ENCODE measurements at regions not wholly inside any gene's neighbourhood (a gene's known extent, or its start where the extent isn't known, plus 50 kb on each side); places are given as distances from the start of the nearest gene placed in this dataset.

DNA sequence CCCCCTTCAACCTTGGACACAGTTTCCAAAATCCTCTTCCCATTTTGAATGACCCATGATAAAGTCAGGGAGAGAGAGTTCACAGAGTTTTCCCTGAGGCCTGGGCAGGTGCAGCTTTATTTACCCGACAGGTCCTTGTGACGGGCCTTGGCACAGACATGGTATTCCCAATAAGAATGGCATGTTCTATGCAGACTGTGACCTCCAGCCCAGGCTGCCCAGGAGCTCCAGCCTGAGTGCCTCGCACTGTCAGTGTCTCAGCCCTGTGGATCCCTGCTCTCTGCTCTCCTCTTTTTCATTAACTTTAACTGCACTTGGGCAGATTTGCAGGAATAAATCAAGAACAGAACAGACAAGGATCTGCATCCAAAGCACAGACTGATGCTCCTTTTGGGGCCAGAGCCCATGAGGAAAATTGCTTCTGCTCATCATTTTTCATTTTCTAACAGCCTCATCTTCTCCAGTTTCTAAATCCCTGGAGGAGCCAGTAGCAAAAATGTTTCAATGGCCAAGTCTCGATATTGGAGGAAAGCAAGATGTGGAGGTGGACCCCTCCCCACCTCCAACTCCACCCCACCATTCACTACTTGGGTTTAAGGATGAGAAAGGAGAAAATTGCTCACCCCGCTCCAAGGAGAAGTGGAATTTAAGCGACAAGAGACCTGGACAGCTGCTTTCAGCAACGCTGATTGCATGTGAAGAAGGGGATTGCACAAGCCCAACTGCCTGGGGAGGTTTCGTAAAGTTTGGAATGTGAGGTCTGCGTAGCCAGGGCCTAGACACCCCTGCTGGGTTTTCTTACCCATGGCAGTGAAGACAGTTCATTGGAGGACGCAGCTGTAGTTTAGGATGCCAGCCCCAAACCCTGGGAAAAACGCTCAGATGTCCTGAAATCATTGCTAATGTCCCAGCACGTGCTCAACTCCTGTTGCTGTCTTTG is 225.9 kb downstream of the WDR11 start:
- no peak for DNase-seq

DNA sequence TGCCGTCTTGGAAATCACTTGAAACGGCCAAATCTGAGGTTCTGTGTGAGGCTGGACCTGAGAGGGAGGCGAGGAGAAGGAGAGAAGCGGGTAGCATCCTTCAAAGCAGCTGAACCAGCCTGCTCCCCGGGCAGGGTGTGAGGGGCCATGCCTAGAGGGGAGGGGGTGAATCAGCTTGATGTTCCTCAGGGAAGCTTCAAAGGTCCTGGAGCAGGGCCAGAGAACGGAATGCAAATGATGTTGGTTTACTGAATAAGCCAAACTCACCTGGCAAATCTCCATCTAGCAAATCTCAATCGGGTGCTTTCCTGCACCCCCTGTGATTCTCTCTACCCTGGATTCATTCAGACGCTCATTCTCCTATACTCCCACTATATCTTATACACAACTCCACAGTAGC is 226.9 kb downstream of the WDR11 start:
- no peak for DNase-seq

DNA sequence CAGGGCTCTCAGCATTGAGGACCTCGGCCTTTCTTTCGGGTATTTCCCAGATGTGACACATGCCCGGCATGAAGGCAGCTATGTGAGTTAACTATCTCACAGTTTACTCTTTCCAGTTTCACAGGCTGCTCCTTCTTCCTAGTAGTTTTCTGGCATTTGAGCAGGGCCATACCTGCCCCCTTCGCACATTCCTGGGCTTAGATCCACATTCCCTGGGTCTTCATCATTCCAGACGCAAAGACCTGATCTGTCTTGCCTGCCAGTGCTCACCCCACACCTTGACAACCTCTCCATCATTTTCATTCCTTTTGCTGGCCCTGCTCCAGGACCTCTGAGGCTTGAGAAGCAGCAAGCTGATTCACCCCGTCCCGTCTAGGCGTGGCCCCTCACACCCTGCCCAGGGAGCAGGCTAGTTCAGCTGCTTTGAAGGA is 227.5 kb downstream of the WDR11 start:
- no peak for DNase-seq

DNA sequence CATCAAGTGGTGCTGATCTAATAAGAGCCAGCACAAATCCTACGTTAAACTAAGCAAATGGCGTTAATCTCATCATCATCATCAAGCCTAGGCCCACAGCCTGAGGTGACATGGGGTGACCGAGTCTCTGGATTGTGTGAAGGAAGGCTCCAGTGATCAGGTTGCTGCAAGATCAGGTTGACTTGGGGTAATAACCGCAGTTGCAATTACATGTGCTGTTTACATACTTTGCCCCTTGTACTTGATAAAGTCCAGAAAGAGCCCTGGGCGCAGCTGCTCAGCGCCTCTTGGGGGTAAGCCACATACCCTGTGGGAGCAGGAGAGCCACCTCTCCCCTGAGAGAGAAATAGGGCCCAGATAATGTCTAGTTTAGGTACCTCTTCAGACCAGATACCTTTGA is 228.1 kb downstream of the WDR11 start:
- no peak for DNase-seq

DNA sequence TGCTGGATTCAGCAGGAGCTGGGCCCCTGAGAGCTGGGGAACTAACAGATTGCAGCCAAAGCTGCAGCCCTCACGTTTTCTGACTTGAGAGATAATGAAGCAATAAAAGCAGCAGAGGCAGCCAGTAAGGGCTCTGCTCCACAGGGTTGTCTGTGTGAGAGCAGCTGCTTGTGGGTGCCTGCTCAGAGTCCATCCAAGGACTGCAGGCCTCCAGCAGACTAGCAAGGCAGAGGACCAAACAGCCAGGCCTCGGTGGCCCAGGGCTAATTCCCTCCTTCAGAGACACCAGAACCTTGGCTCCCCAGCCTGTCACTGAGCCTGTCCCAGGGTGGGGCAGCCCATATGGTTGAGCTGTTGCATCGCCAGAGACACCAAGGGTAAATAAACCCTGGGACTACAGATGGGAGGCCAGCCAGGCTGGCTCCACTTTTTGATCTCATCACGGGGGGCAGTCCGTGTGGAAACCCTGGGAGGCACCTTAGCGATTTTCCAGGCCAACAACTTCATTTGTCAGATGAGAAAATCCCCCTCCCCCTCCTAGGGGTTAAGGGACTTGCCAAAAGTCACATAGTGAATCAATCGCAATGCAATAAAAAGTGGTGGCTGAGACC is 229.2 kb downstream of the WDR11 start:
- DNase-seq, result no peak

DNA sequence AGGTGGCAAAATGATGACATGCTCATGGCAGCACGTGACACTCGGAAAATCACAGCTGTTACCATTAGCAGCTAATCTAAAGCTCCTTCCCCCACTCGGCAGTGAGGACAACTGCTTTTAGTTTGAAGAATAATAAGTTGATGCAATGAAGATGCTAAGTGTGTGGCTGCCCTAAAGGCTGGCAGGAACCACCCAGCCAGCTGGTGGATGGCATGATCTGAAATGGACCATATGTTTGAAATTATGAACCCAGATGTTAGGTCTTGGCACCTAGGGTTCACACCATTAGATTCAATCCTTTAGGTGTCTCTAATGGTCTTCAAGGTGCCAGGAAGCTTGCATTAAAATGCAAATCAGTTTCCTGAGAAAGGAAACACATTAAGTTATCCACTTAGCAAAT is 230.1 kb downstream of the WDR11 start:
- DNase-seq, result no peak

DNA sequence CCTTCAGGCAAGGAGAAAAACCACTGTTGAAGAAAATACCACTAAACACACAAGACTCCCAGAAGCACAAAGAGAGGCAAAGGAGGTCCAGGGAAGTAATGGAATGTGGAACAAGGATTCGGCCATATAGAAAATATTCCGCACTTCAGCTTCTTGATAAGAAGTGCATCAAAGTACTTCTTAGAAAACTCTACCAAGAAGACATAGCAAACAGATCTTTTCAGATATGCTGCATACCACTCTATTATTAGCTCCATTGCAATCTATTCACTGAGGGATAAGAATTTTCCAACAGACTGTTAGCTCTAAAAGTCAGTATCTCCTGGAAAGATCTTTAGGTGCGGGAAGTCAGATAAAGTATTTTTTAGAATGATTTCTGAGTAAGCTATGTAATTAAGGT is 231.8 kb downstream of the WDR11 start:
- no peak for DNase-seq

DNA sequence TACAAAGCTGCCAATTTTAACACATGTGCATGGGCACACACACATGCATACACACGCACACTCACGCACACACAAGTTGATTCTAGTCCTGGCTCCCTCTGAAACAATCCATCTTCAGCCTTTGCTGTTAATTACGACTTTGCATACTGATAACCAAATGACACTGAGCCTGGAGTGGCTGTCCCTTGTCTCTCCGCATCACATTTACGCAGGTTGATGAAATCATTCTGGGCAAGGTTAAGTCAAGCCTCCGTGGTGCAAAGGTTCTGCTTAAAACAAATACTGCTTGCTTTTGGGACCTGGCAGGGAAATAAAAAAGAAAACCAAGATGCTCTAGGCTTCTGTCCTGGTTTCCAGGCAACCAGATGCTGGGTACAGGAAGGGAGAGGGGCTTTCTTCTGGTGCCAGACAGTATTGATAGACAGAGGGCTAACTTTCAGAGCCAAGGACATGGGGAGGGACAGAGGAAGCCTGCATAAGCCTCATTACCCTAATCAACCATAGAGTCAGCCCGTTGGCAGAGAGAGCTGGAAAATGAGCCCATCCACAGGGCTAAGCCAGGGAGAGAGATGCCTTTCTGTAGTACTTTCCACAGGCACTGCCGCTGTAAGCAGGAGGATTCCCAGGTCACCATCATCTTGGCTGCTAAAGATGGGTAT is 233.0 kb downstream of the WDR11 start:
- DNase-seq, result no peak

DNA sequence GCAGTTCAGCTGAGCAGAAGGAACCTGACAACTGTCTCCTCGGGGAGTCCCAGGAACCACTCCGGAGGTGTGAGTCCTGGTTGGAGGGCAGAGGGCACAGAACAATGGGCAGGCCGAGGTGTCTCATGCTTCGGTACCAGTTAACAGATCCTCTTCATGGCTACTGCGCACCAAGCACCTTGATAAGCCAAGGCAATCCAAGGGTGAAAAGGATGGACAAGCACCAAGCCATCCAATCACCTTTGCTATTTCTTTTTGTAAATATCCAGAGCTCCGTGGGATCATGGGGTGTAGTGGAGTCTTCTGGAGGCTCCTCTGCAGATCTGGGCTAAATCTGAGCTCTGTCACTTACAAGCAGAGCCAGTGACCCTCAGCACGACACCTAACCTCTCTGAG is 233.5 kb downstream of the WDR11 start:
- DNase-seq, result no peak

DNA sequence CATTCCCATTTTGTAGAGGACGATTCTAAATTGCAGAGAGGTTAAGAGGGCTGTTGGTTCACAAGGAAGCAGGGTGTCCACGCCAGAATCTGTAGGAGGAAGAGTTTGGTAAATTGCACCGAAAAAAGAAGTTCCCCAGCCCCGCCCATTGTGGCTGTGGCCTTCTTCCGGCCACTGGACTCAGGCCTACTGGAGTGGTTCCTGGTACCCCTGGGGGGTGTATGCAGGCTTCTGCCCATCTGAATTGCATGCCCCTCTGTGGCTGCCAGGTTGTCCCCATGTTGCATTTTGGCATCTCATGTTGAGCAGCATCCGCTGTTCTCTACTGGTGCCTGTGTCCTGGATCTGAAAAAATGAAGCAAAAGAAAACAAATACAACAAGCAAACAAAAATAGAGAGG is 234.2 kb downstream of the WDR11 start:
- no peak for DNase-seq

DNA sequence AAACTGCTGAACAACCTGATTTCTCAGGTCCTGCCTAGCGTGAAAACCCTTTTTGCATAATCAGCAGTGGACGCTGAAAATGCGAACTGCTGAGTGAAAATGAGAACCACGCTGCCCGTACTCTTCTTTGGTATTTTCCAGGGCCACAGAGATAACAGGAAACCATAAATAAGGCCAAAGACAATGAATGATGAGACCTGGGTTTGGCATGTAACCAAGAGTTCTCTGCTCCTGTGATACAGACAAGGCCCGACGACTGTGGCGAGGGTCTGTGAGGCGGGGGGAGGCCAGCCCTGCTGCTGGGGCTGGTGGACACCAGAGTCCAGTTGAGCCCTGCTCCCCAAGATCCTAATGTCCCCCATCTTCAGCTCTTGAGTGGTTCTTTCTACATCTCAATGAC is 236.0 kb downstream of the WDR11 start:
- no peak for DNase-seq

DNA sequence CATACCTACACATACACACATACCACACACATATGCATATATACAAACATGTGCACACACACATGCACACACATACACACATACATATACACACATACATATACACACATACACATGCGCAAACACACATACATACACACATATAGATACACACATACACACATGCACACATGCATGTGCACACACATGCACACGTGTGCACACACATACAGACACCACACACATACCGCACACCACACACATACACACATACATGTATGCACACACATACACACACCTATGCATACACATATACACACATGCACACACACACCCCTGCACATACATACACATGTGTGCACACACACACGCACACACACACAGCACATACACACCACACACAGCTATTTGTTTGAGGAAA is 236.5 kb downstream of the WDR11 start:
- no peak for DNase-seq

DNA sequence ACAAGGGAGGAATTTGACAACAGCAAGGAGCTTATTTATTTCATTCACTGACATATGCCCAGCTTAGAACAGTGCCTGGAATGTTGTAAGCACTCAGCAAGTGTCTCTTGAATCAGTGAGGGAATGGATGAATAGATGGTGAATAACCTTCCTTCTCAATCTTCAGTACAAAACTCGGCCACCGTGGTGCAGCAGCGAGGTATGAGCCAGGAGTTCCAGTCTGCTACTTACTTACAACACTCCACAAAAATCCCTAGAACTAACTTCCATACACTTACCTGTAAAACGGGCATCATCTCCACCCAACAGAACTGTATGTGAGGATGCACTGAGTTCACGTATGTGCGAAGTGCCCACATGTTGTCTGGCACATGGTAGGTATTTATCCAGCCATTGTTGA is 237.4 kb downstream of the WDR11 start:
- peak; percentile 49 for DNase-seq

DNA sequence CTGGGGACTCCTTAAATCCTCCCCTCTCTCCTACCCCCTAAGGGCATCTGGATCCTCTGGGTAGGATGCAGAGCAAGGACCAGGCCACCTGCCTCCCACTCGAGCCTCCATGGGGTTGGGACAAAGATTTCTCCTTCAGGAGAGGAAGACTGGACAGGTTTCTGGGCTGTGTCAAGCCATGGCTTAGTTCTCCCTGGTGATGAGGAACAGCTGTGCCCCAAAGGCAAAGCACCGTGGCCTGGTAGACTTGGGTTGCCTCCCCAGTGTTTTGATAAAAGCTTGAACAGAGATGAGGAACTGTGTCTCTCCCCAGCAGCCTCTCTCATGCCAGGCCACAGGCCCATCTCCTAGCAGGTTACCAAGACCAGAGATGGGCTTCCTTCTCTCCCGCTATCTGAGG is 238.3 kb downstream of the WDR11 start:
- no peak for DNase-seq

DNA sequence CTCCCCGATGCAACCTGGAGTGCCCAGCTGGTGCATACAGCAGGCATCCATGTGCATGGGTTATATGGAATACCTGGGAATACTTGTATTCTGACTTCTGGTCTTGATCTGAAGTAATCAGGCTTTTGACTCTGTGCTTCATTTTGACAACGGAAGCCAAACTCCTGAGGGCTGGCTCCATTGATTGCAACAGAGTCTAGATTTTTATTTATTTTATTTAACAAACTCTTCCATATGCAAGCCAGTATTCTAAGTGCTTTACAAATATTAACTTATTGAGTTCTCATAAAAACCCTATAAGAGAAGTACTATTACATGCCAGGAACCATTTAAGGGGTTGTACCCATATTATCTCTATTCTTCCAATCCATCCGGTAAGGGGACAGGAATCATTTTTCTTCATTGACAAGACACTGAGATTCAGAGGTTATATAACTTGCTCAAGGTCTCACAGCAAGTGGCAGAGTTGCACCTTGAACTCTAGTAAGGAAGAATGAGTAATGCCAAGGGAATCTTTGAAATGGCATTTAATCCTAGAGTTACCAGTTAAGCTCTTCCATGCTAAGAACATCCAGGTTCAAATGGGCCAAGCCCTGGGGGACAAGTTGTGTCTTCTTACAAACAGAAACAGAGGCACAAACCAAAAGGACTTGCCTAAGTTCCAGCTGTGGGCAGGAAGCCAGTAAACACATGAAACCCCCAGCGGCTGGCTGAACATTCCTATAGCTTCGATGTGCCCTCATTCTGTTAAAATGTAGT is 241.0 kb downstream of the WDR11 start:
- DNase-seq, result no peak

DNA sequence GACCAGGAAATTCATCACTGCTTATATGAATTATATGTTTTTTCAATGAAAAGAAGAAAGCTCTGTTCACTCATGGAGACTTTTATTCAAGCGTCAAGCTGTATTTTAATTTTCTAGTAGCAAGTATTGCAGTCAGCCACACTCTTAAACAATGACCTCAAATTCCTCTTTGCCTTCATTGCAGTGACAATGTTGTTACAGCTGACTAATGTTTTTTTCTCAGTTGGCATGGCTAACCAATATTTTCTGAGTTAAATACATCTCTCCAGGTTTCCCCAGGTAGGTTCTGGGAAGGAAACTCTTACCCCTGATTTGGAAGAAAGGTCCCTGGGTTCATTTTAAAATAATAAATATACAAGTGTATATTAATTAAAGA is 241.5 kb downstream of the WDR11 start:
- DNase-seq, result no peak

DNA sequence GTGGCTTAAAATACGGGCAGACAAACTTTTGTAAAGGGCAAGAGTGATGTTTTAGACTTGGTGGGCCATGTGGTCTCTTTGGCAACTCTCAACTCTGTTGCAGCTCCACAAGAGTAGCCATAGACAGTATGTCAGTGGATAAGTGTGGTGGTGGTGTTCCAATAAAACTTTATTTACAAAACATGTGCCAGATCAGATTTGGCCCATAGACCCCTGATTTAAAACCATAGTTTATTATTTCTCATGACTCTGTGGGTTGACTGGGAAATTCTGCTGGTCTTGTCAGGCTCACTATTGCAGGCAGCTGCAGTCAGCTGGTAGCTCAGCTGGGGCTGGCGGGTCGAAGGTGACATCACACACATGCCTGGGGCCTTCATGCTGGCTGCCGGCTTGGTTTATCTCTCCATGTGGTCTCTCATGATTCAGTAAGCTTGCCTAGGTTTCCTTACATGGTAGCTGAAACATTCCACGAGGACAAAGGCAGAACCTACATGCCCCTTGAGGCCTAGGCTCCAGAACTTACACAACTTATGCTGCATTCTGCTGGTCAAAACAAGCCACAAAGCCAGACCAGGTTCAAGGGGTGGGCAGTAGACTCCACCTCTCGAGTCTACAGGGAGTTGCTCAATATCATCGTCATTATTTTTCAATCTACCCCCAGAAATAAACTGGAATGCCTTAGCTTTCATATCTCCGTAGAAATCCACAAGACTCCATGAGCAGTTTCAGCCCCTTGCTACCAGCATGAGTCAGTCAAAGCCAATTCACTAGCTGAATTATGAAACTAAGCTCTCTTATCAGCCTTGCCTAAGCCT is 245.7 kb downstream of the WDR11 start:
- peak; percentile 40 for DNase-seq

DNA sequence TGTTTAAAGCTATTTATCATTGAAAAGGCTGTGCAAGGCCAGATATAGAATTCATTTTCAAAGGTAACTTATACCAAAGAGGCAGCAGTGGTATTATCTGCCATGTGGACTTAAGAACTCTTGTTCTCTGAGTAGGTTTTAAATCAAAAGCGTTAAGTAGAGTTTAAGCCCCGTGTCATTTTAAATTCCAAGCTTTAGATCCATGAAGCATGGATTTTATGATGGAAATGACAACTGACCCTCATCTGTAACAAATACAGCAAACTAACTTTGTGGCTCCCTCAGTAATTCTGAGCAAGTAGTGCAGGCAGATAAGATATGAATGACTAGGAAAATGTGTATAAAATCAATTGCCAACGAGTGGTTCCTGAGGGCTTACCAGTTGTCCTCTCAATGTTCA is 247.0 kb downstream of the WDR11 start:
- DNase-seq, result no peak

DNA sequence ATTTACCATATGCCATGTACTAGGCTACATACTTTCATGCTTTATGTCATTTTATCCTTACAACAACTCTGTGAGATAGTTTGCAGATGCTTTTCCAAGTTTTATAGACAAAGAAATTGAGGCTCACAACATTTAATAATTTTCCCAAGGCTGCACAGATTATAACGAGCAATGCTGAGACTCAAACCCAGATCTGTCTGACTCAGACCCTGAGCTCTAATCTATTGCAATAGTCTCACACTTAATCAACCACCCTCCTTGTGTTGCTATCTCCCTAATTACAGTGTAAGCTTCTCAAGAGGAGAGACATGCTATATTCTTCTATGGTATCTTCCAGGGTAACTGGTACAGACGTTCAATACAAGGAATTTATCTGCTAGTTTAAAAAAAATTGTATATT is 247.6 kb downstream of the WDR11 start:
- no peak for DNase-seq

DNA sequence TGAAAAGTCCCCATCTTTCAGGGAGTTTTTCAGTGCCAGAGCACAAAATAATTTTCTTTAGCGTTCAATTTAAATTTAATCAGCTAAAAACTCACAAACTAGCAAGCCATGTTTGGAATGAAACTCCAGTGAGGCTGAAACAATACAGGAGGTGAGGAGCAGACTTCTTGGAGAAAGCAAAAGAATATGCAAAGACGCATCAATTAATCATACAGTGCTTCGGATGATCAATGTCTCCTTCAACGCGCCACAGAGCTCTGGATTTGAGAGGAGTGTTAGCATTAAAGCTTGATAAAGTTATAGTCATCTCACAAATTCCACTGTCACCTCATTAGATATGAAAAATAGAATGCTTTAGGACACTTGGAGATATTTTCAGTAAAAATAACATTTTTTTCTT is 248.0 kb downstream of the WDR11 start:
- DNase-seq, result no peak

DNA sequence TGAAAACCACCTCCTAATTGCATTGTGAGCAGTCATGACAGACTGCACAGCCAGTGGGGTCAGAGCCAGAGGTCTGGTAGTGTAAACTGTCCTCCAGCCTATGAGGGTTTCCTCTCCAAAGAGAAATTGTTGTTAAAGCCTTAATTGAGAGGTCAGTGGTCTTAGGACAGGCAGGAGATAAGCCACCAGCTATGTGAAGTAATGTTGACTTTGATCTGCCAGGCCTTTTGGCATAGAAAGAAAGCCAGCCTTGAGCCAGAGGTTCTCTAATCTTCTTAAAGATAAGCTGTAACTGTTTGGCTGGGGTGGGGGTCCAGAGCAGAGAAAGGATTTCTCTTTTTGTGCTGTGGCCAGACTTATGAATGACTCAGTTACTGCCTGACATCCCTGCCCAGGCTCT is 248.4 kb downstream of the WDR11 start:
- DNase-seq, result no peak

DNA sequence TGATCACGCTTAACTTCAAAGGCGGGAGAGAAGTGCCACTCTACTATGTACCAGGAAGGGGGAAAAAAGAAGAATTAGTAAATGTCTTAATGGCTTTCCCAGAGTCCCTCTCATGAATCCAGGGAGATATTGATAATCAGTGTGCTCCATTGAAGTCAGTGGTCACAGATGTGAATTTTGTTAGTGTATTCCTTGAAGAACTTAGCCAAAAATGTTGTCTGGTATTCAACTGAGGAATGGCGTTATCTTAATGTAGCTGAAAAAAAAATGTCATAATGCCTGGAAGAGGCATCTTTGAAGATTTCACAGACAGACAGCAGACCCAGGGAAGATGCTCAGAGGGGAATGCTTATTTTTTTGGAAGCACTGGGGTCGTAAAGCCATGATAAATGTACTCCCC is 250.4 kb downstream of the WDR11 start:
- DNase-seq, result no peak

DNA sequence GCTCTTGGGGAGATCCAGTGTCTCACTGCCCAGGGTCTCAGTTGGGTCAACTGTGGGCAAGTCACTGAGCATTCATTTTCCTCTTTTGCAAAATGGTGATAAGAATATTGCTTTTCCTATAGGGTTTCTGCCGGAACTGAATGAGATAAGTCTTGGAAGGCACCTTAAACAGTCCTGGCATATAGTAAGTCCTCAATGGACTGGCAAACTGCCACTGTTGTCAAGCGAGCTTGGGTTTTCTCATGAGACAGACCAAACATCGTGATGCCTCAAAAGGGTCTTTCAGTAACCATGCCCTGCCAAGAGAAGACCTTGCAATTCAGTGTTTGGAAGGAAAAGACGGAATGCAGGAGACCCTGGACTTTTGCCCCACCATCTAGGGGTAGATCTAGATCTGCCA is 251.5 kb downstream of the WDR11 start:
- DNase-seq, result no peak
